ENCODE measurements at regions not wholly inside any gene's neighbourhood (a gene's known extent, or its start where the extent isn't known, plus 50 kb on each side); places are given as distances from the start of the nearest gene placed in this dataset.

DNA sequence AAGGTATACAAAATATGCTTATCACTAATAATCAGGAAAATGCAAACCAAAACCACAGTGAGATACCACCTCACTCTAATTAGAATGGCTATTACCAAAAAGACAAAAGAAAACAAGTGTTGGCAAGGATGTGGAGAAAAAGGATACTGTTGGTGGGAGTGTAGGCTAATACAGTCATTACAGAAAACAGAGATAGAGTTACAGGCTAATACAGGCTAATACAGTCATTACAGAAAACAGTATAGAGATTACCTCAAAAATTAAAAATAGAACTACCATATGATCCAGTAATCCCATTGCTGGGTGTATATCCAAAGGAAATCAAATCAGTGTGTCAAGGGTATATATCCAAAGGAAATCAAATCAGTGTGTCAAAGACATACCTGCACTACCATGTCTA, 238.4 kb downstream of the PLPP3 start:
- DNase-seq, result no peak

- no peak for DNase-seq
Observed at GRCh38 chr1:56339786-56340465, 239.4 kb downstream of the PLPP3 start.

- DNase-seq, result no peak
Observed at GRCh38 chr1:56339093-56339492, 240.3 kb downstream of the PLPP3 start.

DNA sequence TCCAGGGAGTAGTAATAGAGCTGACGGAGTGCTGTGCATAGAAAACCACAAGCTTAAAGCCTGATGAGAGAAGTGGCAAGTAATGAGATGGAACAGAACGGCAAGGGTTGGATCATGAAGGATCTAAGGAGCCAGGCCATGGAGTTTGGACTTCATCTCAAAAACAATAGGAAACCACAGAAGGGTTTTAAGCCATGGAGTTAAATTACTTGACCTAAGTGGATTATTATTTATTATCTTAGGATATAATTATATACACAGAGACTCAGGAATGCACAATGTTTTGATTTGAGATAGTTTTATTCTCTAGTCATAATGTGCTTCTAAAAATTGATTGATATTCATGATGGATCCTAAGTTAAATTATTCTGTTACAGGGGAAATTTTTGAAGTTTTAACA, 242.4 kb downstream of the PLPP3 start:
- DNase-seq, result no peak

GRCh38 chr1:56335394-56335793, 244.0 kb downstream of the PLPP3 start:
- DNase-seq, result no peak

DNA sequence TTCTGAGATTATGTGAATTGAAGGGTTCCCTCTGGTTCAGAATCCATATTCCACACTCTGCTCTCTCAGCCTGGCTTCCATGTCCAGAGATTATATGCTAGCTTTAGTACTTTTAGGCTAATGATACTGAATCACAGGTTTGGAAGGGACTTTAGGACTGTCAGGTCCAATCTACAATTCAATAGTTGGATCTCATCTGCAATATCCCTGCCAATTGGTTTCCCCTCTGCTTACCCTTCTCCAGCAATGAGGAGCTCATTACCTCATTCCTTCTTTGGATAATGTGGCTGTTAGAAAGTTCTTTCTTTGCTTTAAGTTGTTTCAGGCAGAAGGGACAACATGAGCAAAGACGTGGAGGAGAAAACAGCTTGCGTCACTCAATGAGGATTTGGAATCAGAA, 245.3 kb downstream of the PLPP3 start:
- DNase-seq, result no peak

DNA sequence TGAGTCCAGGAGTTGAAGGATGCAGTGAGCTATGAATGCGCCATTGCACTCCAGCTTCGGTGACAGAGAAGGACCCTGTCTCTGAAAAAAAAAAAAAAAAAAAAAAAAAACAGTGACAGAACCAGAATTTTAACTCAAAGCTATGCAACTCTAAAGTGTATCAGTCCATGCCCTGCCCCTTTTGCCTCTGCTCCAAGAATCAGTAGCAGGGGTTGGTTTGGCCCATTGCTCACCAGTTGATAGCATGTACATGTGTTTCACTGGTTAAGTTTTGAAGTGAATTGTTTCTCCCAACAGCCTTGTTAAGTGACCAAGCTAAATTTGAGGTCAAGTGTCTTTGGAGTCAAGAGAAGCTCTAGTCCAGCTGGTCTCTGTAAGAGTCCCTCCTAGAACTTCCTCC, 245.9 kb downstream of the PLPP3 start:
- DNase-seq, result no peak

- DNase-seq, result no peak
Observed at GRCh38 chr1:56331892-56332567, 247.3 kb downstream of the PLPP3 start.

- DNase-seq, result no peak
Observed at GRCh38 chr1:56331207-56331891, 248.0 kb downstream of the PLPP3 start.

DNA sequence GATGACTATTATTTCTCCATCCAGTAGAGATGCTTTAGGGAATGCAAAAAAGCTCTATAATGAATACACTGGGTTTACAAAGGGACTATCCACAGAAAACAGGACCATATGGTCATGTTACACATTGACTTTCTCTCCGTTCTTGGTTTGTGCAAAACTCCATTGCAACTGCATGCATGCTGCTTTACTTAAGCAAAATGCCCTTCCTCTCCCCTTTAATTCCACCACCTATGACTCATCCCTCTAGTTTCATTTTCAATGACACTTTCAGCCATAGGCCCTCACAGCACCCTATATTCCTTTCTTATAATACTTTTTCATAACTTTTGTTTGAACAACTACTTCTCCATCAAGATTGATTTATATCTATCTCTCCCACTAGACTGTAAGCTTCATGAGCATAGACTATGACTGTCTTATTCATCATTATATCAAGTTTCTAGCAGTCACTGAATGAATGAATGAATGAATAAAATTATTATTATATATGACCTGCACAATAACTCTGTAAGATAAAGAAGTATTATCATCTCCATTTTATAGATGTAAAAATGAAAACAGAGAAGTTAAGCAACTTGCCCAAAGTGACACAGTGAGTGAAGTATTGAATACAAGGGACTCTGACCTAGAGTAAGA, 248.9 kb downstream of the PLPP3 start:
- DNase-seq, result no peak

- no peak for DNase-seq
Observed at GRCh38 chr1:56329970-56330369, 249.4 kb downstream of the PLPP3 start.

- DNase-seq, result no peak
Observed at GRCh38 chr1:56327195-56327594, 252.2 kb downstream of the PLPP3 start.

DNA sequence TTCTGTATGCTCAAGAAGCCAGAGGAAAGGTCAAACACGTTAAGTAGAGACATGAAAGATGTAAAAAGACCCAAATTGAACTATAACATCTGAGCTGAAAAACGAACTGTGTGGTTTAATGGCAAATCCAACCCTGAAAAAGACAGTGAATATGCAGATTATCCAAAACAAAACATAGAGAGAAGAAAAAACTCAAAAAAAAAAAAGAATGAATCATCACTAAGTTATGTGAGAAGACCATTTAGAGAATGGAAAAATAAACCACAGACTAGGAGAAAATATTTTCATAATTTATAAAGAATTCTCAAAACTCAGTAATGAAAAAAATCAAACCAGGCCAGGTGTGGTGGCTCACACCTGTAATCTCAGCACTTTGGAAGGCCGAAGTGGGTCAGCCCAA, 253.3 kb downstream of the PLPP3 start:
- no peak for DNase-seq

DNA sequence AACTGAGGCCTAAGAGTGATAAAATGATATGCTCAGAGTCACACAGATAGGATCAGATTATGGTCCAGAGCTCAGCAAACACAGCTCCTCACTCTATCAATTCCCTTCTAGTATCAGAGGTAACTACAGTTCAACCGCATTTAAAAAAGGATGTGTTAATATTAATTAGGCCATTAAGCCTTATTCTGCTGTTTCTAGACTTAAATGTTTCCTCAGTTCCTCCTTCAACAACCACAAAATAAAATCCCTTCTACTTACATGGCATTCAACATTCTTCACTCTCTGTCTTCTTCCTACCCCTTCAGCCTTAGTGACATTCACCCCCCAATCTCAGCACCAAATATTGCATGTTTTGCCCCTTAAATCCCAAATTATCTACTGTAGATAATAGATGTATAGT, 254.9 kb downstream of the PLPP3 start:
- no peak for DNase-seq

- no peak for DNase-seq
Observed at GRCh38 chr1:56322211-56322610, 257.2 kb downstream of the PLPP3 start.

- no peak for DNase-seq
Observed at GRCh38 chr1:56321150-56321490, 258.2 kb downstream of the PLPP3 start.

DNA sequence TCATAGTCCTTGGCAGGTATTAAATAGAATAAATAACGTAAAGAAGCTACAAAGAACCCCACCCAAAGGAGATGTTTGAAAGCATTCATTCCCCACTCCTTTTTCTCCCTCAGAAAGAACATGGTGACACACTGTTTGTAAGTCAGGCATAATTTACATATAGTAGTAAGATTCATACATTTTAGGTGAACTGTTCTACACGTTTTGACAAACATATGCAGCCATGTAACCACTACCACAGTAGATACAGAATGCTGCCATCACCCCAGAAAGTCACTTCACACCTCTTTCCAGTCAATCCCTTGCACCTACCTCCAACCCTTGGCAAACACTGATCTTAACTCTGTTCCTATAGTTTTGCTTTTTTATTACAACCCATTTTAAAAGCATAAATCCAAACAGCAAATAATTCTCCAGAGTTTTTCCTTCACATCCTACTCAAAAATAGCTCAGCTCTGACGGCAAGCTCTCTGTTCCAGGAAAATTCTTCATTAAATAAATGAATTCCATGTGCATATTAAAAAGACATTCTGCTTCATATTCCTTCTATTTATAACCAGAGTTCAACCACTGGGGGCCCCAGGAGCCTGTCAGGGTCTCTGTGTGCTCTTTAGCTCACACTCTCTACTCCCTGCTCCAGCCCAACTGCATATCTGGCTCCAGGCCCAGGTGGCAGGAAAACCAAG, 258.8 kb downstream of the PLPP3 start:
- DNase-seq, result no peak

GRCh38 chr1:56317722-56318121, 261.6 kb downstream of the PLPP3 start:
- DNase-seq, result no peak

DNA sequence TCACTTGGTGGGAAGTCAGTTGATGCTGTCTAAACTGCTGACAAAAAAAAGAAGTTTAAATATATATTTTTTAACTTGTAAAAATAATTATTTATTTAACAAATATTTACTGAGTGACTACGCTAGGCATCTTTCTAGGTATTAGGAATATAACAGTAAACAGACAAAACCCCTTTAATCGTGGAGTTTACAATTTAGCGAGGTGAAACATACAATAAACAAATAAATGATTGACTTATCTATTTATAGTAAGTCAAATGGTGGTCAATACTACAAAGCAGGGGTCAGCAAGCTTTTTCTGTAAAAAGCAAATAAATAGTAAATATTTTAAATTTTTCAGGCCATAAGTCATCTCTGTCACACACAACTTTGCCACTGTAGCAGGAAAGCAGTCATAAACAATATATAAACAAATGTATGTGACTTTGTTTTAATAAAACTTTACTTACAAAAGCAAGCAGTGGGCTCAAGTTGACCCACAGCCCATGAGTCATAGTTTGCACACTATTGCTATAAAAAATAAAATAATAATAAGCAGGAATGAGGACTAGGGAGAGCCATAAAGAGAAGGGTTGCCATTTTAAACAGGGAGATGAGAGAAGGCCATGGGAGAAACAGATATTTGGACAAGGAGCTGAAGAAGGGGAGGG, 263.9 kb downstream of the PLPP3 start:
- no peak for DNase-seq

- DNase-seq, result no peak
Observed at GRCh38 chr1:56313560-56313959, 265.8 kb downstream of the PLPP3 start.

DNA sequence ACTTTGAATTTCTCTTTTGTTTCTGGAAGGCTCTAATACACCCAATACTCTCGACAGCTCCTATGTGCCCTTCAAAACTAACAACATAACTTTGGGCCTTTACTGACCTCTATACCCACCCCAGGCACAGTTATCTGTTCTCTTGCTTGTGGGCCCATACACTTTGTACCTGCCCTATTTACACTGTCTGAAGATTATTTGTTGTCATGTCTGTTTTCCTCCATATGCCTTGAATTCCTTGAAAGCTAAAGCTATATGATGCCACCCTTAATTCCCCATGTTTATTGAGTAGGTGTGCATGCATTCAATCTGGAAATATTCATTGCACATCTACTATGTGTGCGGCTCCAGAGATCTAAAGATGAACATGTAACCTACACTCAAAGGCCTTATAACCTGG, 267.6 kb downstream of the PLPP3 start:
- no peak for DNase-seq

DNA sequence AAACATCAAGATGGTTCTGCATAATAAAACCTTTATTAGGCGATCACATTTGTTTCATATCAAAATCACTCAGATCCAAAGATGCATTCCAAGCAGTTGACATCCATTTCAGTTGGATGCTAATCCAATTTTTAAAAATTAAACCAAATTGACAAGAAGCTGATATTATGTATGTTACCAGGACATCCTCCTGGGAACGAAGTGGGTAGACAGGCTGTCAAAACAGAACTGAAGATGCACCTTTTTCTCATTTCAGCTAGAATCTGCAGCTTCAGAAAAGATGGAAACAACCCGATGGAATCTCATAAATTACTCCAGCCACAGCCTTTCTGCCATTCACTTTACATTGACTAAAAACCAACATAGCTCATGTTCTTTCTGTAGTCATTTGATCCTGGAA, 268.4 kb downstream of the PLPP3 start:
- no peak for DNase-seq

GRCh38 chr1:56309065-56309464, 270.3 kb downstream of the PLPP3 start:
- DNase-seq, result no peak

Measured in NCI-H748 treated with DMSO at 0.1 percent for 48 hours (cell line).